ENCODE measurements at regions not wholly inside any gene's neighbourhood (a gene's known extent, or its start where the extent isn't known, plus 50 kb on each side); places are given as distances from the start of the nearest gene placed in this dataset.

DNA sequence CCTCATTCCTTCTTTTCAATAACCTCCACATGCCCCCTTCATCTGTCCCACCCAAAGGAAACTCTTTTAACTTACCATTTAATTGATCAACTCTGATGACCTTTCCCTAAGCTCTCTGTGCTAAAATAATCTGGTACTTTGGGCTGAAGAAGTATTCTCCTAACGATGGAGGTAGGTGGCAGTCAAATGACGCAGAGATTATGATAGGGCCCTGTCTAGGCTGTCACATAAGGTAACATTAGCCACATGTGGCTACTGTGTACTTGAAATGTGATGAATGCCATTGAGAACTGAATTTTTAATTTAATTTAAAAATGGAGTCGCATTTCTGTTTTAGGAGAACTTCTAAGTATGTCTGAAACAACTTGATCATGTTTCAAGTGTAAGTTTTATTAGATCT lies 140.5 kb upstream of the TNP1 start:
- H3K27ac ChIP-seq = no peak overlapping the region
- CTCF ChIA-PET = interaction anchor here (0.6 kb wide), 2 partner anchors 361 to 550 kb away, joined by 3 to 4 read pairs; no protein-coding TSS in a partner anchor
- H3F3A ChIP-seq (ENCODE audit: insufficient read depth, low read depth) = no peaks in the 10 kb centered on the region
- no peaks in the 10 kb centered on the region for H3K79me2 ChIP-seq (ENCODE audit: low read depth)
- no peaks in the 10 kb centered on the region for H3K36me3 ChIP-seq (ENCODE audit: low read depth)
- no peak overlapping the region for H3K4me3 ChIP-seq
- intact Hi-C loops (cut with micrococcal nuclease; ENCODE audit: unreplicated experiment) = no loop called here
- no peak for TF ChIP-seq EZH2 (IDR thresholded peaks at IDR 0.05; ENCODE audit: low read depth)
- TF ChIP-seq, protein P1, sequence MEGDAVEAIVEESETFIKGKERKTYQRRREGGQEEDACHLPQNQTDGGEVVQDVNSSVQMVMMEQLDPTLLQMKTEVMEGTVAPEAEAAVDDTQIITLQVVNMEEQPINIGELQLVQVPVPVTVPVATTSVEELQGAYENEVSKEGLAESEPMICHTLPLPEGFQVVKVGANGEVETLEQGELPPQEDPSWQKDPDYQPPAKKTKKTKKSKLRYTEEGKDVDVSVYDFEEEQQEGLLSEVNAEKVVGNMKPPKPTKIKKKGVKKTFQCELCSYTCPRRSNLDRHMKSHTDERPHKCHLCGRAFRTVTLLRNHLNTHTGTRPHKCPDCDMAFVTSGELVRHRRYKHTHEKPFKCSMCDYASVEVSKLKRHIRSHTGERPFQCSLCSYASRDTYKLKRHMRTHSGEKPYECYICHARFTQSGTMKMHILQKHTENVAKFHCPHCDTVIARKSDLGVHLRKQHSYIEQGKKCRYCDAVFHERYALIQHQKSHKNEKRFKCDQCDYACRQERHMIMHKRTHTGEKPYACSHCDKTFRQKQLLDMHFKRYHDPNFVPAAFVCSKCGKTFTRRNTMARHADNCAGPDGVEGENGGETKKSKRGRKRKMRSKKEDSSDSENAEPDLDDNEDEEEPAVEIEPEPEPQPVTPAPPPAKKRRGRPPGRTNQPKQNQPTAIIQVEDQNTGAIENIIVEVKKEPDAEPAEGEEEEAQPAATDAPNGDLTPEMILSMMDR (conservative IDR thresholded peaks at IDR 0.05) = no peak
- no peaks in the 10 kb centered on the region for H3K4me1 ChIP-seq (replicated peaks; ENCODE audit: insufficient read depth)
- no peak overlapping the region for H2AFZ ChIP-seq
- H3K27me3 ChIP-seq (ENCODE audit: insufficient read depth, low read depth) = no peaks in the 10 kb centered on the region
- no peak for DNase-seq
- no peaks in the 10 kb centered on the region for H3K9me2 ChIP-seq (ENCODE audit: insufficient read depth)
- H4K20me1 ChIP-seq (ENCODE audit: insufficient read depth) = no peaks in the 10 kb centered on the region
- POLR2A ChIA-PET (ENCODE audit: unreplicated experiment) = no interaction called here
- no peak overlapping the region for H3K4me2 ChIP-seq
- no TSS peak for BruUV-seq (replicated peaks)
- no peaks in the 10 kb centered on the region; the same call in 1 of the 2 replicates for H3K9me3 ChIP-seq (ENCODE audit: insufficient read depth, low read depth)

DNA sequence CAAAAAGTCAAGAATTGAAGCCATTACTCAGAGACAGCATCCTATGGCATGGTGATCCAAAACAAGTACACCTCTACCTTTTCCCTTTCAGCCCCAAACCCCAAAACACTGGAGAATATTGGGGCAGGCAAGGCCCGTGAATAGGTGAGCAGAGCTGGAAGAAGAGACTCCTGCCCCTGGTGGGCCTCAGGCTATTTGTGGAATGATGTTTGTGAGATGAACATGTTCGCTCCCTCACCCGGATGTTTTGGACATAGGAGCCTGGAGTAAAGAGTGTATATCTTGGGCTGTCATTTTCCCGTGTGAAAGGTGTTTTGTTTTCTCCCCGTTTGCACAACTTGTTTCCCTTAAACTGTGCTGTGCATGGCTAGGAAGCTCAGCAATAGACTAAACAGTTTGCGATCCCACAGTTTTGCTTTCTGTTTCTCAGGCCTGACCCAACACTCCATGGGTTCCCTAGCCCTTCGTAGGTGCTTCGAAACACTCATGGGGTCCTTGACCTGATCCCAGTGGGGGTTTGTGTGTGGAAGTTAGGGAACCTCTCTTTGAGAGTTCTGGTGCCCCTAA lies 136.5 kb upstream of the TNP1 start:
- Histone ChIP-seq H3K9me3 (ENCODE audit: insufficient read depth, low read depth) (no peaks in the 10 kb centered on the region), H3K27me3 (ENCODE audit: insufficient read depth, low read depth) (no peaks in the 10 kb centered on the region), H3K4me3 (no peak overlapping the region), H3K79me2 (ENCODE audit: low read depth) (no peaks in the 10 kb centered on the region), H2AFZ (no peak overlapping the region), H3K27ac (no peak overlapping the region), H3K4me2 (no peak overlapping the region), H3K4me1 (replicated peaks; ENCODE audit: insufficient read depth) (no peaks in the 10 kb centered on the region), H3K36me3 (ENCODE audit: low read depth) (no peaks in the 10 kb centered on the region), H3K9me2 (ENCODE audit: insufficient read depth) (no peaks in the 10 kb centered on the region), H3F3A (ENCODE audit: insufficient read depth, low read depth) (no peaks in the 10 kb centered on the region), H4K20me1 (ENCODE audit: insufficient read depth) (no peaks in the 10 kb centered on the region)
- BruUV-seq (replicated peaks) = no TSS peak
- intact Hi-C loops (cut with micrococcal nuclease; ENCODE audit: unreplicated experiment) = no loop called here
- DNase-seq = no peak
- TF ChIP-seq, protein P1 (conservative IDR thresholded peaks at IDR 0.05) = no peak
- no peak for TF ChIP-seq EZH2 (IDR thresholded peaks at IDR 0.05; ENCODE audit: low read depth)
- ChIA-PET CTCF (no interaction called here), POLR2A (ENCODE audit: unreplicated experiment) (no interaction called here)

DNA sequence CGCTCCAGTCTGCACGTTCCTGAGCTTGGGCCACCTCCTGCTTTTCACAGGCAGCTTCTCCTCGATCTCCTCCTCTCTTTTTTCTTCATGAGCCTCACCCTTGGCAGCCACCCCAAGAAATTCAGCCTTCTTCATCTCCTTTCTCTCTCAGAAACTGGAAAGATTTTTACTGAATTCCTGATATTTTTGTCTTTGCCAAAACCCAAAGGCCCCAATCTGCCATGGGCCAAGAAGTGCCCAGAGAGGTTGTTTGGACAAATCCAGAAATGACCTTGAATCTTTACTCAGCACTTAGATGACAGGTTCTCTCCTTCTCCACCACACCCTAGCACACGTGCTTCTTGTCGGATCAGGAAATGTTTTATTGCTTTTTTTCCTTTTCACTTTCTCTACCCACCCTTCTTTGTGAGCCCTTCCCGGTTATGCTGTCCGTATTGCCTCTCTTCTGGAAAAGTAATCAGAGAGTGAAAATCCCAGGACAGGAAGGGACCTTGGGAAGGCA lies 134.5 kb upstream of the TNP1 start:
- ChIA-PET CTCF (interaction anchor here (0.6 kb wide), 1 partner anchor 516 kb away, joined by 3 read pairs; no protein-coding TSS in a partner anchor), POLR2A (ENCODE audit: unreplicated experiment) (no interaction called here)
- Histone ChIP-seq H3K4me2 (no peak overlapping the region), H4K20me1 (ENCODE audit: insufficient read depth) (no peaks in the 10 kb centered on the region), H3K79me2 (ENCODE audit: low read depth) (no peaks in the 10 kb centered on the region), H3K27ac (no peak overlapping the region), H3K36me3 (ENCODE audit: low read depth) (no peaks in the 10 kb centered on the region), H3K9me3 (ENCODE audit: insufficient read depth, low read depth) (no peaks in the 10 kb centered on the region), H3K4me1 (replicated peaks; ENCODE audit: insufficient read depth) (no peaks in the 10 kb centered on the region), H3F3A (ENCODE audit: insufficient read depth, low read depth) (no peaks in the 10 kb centered on the region), H2AFZ (no peak overlapping the region), H3K27me3 (ENCODE audit: insufficient read depth, low read depth) (no peaks in the 10 kb centered on the region), H3K9me2 (ENCODE audit: insufficient read depth) (no peaks in the 10 kb centered on the region), H3K4me3 (no peak overlapping the region)
- BruUV-seq (replicated peaks) = no TSS peak
- intact Hi-C loops (cut with micrococcal nuclease; ENCODE audit: unreplicated experiment) = no loop called here
- DNase-seq = no peak
- TF ChIP-seq, protein P1 (conservative IDR thresholded peaks at IDR 0.05) = no peak
- no peak for TF ChIP-seq EZH2 (IDR thresholded peaks at IDR 0.05; ENCODE audit: low read depth)

All from PC-9 (cell line).